GM19099 (cell line): ENCODE measurements at regions not wholly inside any gene's neighbourhood (a gene's known extent, or its start where the extent isn't known, plus 50 kb on each side); places are given as distances from the start of the nearest gene placed in this dataset.

Experiments
- POLR2A ChIP-seq: IDR thresholded peaks from 3 replicates; pipeline ENCODE4 v1.6.1; 2011; ENCODE audit warnings: low read depth; ENCODE audit not compliant: insufficient read length; ENCODE audit errors: extremely low read depth

- TF ChIP-seq POLR2A = no peak
These were observed 110.0 kb downstream of the ADSS2 start for GRCh38 chr1:244341455-244342450.

DNA sequence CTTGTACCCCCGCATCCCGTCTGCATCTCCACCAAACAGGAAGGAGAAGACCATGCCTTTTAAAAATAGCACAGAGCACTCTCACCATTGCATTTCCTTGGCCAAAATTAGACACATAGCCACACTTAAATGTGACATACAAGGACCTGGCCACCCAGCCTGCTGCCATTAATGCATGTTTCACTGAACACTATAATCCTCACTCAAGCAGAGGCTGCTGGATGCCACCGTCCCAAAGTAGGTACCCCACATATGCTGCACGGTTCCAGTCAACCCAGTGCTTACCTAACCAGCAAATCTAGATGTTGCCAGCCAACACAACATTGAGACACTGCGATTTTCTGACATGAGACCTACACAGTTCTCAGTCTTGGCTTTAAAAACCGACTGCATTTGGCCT is 107.7 kb downstream of the ADSS2 start:
- no peak for TF ChIP-seq POLR2A

DNA sequence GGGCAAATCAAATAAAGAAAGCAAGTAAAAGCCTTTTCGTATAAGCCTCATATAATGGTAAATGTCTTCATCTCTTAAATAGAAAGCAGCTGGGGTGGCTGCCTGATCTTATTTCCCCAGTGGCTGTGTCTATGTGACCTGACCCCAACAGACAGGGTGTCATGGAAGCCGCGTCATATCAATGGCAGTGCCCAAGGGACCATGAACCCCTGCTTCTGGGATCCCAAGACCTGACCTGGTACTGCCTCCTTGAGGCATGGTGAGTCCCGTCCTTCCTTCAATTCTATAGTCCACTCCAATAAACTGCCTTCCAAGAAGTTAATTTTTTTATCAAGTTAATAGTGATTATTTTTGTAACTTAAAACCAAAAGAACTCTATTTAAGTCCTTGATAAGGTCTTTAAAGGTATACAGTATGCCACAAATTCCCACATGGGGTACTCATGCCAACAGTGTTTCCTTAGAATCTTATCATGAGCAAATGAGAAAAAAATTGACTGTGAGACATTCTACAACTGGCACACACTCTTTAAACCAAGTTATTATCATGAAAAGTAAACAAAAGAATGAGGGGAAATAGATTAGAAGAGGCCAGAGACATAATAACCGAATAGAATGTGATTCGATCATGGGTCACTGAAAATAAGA is 104.6 kb downstream of the ADSS2 start:
- TF ChIP-seq POLR2A = no peak

GRCh38 chr1:244347942-244348341 is 103.8 kb downstream of the ADSS2 start:
- TF ChIP-seq POLR2A = no peak

DNA sequence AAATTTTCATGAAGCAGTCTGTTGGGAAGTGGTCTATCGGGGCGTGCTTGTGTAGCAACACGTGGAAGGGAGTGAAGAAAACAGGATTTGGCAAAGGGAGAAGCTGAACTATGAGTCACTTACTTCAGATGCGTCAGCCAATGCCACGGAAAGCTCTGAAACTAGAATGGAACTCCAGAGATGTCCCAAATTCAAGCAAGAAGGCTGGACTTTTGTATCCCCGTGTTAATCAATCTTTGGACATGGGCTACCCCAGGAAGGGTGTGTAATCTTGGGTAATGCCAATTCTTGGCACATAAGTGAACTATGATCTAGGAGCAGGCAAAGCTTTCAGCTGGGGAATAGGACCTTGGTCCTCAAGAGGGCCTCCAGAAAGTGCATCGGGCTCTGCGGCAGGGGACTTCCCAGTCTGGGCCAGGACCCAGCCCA is 102.6 kb downstream of the ADSS2 start:
- no peak for TF ChIP-seq POLR2A

DNA sequence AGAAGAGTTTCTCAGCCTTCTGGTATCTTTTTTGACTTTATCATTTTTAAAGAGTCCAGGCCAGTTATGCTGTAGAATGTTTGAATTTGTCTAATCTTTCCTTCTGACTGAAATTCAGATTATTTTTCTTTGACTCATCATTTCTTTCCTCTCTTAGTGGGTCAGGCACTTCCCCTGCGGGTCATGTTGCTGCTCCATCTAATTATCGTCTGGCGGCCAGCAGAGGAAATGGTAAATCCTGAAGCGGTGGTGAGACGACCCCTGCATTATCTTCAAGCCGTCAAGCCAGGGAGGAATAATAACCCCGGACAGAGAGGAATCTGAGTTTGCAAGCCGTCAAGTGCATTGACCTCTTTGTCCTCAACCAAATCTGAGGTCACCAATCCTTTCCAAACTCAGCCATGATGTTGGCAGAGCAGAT is 102.1 kb downstream of the ADSS2 start:
- TF ChIP-seq POLR2A = no peak

DNA sequence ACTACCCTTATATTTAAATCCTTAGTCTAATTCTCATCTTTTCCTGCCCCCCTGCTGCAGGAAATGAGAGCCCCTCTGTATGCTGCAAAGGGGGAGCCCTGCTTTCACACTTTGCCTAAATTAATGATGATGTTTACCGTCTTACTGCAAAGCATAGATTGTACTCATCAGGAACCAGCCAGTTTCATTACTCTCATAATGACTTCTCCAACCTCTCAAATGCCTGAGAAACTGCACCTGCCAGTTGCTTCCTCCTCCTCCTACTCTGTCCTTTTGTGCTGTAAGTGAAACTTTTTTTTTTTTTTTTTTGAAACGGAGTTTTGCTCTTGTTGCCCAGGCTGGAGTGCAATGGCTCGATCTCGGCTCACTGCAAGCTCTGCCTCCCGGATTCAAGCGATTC is 101.7 kb downstream of the ADSS2 start:
- no peak for TF ChIP-seq POLR2A

DNA sequence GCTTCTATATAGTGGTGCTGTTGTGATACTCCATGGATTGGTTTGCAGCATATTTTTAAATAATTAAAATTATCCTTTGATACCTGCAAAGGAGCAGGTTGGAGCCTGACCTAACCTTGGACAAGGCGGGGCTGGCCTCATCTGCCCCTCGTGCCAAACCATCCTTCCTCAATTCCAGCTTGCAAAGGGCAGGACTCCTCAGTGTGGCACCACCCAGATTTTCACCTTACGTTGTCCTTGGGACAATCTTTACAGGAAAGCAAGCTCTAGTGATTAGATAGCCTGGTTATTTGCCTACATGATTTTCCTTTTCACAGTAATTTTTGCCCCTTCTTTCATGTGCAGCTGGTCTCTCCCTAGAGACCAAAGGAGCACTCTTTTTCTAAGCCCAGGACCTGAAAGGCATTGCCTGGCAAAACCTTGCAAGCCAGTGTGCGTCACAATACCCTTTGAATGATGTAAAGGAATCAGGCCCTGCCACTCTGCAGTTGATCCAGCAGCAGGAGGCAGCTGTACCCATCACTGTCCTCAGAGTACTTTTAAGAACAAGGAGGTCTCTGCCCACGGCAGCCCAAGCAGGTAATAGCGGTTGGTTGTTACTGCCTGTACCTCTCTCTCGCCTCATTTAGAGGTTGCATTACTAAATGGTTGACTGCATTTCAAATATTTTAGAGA is 99.4 kb downstream of the ADSS2 start:
- no peak for TF ChIP-seq POLR2A

DNA sequence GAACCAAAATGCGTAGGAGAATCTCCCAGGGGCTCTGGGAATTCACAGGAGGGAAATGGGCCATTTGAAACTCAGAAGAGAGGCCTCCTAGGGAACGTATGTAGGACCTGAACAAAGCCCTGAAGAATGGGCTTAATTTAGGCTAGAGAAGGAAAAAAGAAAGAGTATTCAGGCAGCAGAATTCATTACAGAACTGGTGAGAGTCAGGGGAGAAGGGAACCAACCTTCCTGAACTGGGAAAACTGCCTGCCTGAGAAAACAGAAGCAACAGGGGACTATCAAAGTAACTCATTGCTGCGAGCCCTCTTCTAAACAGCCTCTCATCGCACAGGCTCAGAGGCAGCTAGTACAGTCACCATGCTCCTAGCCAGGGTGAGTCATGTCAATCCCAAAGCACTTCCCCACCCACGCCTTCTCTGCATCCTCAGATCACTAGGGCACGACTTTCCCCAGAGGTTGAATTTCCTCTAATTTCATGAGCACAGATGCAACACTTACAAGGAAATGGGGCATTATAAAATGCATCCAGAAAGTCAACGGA is 98.1 kb downstream of the ADSS2 start:
- no peak for TF ChIP-seq POLR2A

GRCh38 chr1:244354810-244355278 is 96.9 kb downstream of the ADSS2 start:
- no peak for TF ChIP-seq POLR2A

- no peak for TF ChIP-seq POLR2A
These were observed 95.3 kb downstream of the ADSS2 start for GRCh38 chr1:244356376-244356775.
